H54 (cell line): ENCODE measurements at regions not wholly inside any gene's neighbourhood (a gene's known extent, or its start where the extent isn't known, plus 50 kb on each side); places are given as distances from the start of the nearest gene placed in this dataset.

Experiments
- DNase-seq: peaks from one replicate; pipeline ENCODE4 v3.0.0; 2011; ENCODE audit warnings: low spot score, mixed read lengths; ENCODE audit not compliant: insufficient read length
- FAIRE-seq: peaks from 3 replicates; lab custom pipeline; 2011; peaks lifted over from hg19 to GRCh38; lab: Jason Lieb, UNC
- POLR2A ChIP-seq: IDR thresholded peaks from 2 replicates; pipeline ENCODE4 v1.6.1; 2011; ENCODE audit warnings: low read depth, mild to moderate bottlenecking, low read length

GRCh38 chr2:45316576-45317338 lies 294.3 kb downstream of the SRBD1 start:
- FAIRE-seq (no peak), DNase-seq (no peak)
- TF ChIP-seq POLR2A: no peak

GRCh38 chr2:45315861-45316260 lies 295.2 kb downstream of the SRBD1 start:
- DNase-seq (peak; percentile 55), FAIRE-seq (no peak)
- no peak for TF ChIP-seq POLR2A

GRCh38 chr2:45312275-45312674 lies 298.8 kb downstream of the SRBD1 start:
- TF ChIP-seq POLR2A: no peak
- FAIRE-seq (no peak), DNase-seq (no peak)

- FAIRE-seq: no peak
- DNase-seq: no peak
- no peak for TF ChIP-seq POLR2A
Measured at GRCh38 chr2:45311559-45311958, 299.5 kb downstream of the SRBD1 start.

- DNase-seq: no peak
- FAIRE-seq: no peak
- TF ChIP-seq POLR2A: no peak
Measured at GRCh38 chr2:45307147-45307546, 297.9 kb upstream of the SIX2 start.

GRCh38 chr2:45305599-45305998 lies 296.3 kb upstream of the SIX2 start:
- no peak for FAIRE-seq
- no peak for TF ChIP-seq POLR2A
- no peak for DNase-seq

GRCh38 chr2:45303417-45304202 lies 294.4 kb upstream of the SIX2 start:
- TF ChIP-seq POLR2A: no peak
- DNase-seq (no peak), FAIRE-seq (no peak)

- FAIRE-seq (no peak), DNase-seq (no peak)
- TF ChIP-seq POLR2A: no peak
Measured at GRCh38 chr2:45301307-45302277, 292.3 kb upstream of the SIX2 start.

- no peak for FAIRE-seq
- DNase-seq: no peak
- no peak for TF ChIP-seq POLR2A
Measured at GRCh38 chr2:45300026-45300750, 290.9 kb upstream of the SIX2 start.

- no peak for TF ChIP-seq POLR2A
- DNase-seq: no peak
- FAIRE-seq: no peak
Measured at GRCh38 chr2:45299361-45299760, 290.1 kb upstream of the SIX2 start.

- FAIRE-seq (no peak), DNase-seq (no peak)
- no peak for TF ChIP-seq POLR2A
Measured at GRCh38 chr2:45293182-45293581, 283.9 kb upstream of the SIX2 start.

- DNase-seq (no peak), FAIRE-seq (no peak)
- no peak for TF ChIP-seq POLR2A
Measured at GRCh38 chr2:45291296-45291701, 282.0 kb upstream of the SIX2 start.
